ENCODE measurements at regions not wholly inside any gene's neighbourhood (a gene's known extent, or its start where the extent isn't known, plus 50 kb on each side); places are given as distances from the start of the nearest gene placed in this dataset.
A peak's percentile ranks its signal among the peaks of the same experiment; 100 is the strongest.
"Not testable (repeated sequence)": the region's sequence is repeated elsewhere in the genome, so short reads cannot be mapped to it uniquely, and the experiment has no call there.

DNA sequence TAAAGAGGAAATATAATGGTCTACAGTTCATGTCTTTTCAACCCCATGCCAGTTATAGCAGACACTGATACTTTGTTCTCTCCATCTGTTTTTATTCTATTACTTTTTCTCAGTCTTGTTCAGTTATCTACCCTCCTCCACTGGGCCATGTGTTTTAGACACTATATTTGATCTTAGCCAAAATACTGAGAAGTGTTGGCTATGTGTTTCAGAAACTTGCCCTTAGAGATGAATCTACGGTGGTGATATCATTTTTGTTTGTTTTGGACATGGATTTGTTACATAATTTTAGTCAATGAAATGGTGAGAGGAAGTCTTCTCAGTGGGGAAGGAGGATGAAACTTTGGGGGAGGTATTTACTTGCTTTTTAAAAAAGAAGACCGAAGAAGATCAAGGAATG is 211.5 kb upstream of the DDX53 start:
- no peak for DNase-seq (ENCODE audit: low read depth)

DNA sequence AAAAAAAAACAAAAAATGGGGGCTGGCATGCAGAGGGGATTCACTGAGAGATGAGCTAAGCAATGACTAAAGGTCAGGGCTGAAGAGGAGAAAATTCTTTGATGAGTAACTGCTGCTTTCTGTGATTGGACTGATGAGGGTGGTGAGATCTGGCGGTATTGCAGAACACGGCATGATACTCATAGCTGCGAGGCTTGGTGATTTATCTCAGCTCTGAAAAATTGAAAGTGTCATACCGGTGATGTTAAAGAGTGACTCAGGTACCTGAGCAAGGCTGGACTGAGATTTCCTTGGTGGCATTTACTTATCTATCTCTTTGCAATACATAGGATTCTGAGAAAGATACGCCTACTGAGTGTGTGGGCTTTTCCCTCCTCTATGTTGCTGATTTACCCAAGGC is 204.1 kb upstream of the DDX53 start:
- DNase-seq (ENCODE audit: low read depth), result no peak

GRCh38 chrX:22800360-22800759 is 199.4 kb upstream of the DDX53 start:
- DNase-seq (ENCODE audit: low read depth), result peak; percentile 87

DNA sequence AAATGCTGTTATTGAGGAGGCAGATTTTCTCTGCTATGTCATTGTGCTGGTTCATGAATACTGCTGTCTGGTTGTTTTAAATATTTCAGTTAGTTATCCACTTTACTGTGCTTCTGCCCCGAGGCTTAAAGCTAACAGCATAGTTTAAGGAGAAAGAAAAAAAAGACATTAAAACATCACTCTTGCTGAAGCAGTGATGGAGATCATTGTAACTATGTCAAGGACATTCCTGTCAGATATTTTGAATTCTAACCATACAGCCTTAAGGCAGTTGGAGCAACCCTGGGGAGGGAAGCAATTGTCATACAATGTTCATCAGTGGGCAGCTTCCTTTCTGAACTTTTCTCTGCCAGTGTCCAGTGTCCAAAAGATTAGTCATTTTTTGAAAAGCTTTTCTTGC is 199.0 kb upstream of the DDX53 start:
- peak; percentile 47 for DNase-seq (ENCODE audit: low read depth)

DNA sequence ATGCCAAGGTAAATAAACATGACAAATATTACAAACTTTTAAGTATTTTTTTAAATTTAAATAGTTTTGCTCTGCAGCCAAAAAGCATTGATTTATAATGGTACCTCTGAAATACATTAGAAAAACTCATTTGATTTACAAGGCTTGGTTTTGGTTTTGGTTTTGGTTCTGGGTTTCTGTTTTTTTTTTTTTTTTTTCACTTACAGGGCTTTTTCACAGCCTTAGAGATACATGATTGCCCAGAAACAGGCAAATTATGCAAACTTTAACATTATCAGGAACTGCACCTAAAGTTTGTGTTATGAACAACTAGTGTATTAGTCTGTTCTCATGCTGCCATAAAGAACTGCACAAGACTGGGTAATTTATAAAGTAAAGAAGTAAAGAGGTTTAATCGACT is 196.4 kb upstream of the DDX53 start:
- DNase-seq (ENCODE audit: low read depth), result no peak

DNA sequence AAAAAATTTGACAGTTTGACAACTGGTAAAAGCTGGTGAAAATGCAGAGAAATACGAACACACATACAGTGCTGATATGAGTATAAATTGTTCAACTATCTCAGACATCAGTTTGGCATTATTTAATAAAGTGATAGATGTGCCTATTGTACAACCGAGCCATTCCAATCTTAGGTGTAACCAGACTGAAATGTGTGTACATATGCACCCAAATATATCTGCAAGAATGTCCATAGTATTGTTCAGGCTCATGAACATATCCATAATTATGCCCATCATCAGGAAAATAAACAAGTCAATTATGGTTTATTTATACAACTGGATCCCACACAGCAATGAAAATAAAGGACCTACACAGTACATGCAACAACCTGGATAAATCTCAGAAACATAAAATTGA is 188.9 kb upstream of the DDX53 start:
- no peak for DNase-seq (ENCODE audit: low read depth)

- DNase-seq (ENCODE audit: low read depth), result peak; percentile 13
Measured at GRCh38 chrX:22818061-22818460, 181.7 kb upstream of the DDX53 start.

DNA sequence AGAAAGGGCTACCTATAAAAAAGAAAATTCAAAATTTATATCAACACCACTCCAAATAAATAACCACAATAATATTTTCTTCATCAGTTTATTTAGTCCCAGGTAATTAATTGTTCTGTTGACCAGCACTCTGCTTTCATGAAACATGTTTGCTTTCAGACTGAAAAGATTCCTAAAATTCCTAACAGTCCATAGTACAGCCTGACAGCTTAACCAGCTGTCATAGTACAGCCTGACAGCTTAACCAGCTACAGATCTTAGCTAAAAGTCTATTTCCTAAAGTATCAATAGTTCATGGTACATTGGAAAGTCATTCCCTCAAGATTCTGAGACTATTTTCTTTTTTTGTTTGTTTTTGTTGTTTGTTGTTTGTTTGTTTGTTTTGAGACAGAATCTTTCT is 144.1 kb upstream of the DDX53 start:
- DNase-seq (ENCODE audit: low read depth), result no peak

DNA sequence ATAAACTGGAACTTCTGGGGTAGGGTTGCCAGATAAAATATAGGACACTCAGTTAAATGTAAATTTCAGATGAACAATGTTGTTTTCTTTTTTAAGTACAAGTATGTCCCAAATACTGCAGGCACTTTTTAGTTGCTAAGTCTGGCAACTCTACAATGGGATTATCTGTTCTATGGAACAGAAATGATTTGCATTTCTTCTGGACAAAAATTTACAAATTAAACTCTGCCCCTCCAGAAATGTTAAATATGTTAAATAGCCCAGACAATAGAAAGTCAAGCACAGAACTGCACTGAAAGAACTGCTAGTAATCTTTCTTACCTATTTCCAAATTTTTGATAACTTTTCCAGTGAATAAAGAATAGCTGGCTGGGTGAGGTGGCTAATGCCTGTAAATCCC is 140.1 kb upstream of the DDX53 start:
- no peak for DNase-seq (ENCODE audit: low read depth)

- DNase-seq (ENCODE audit: low read depth), result not testable (repeated sequence)
Measured at GRCh38 chrX:22866801-22867200, 133.0 kb upstream of the DDX53 start.

DNA sequence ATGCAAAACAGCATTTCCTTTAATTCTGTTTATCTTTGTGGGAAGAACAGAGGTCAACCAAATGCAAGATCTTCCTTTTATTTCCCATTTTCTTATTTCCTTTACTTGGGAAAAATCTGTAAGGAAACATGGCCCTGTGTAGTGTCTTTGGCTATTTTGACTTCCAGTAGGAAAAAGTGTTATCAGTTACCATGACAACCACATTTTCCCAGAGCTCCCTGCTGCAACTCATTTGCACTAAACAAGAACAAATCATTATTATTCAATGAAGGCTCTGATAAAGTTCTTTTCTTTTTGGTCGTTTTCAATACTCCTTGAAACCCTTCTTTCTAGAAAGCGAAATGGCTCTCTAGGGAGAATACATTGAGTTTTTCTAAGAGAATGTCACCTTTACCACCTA is 117.2 kb upstream of the DDX53 start:
- no peak for DNase-seq (ENCODE audit: low read depth)

- DNase-seq (ENCODE audit: low read depth), result no peak
Measured at GRCh38 chrX:22889819-22890218, 109.9 kb upstream of the DDX53 start.

DNA sequence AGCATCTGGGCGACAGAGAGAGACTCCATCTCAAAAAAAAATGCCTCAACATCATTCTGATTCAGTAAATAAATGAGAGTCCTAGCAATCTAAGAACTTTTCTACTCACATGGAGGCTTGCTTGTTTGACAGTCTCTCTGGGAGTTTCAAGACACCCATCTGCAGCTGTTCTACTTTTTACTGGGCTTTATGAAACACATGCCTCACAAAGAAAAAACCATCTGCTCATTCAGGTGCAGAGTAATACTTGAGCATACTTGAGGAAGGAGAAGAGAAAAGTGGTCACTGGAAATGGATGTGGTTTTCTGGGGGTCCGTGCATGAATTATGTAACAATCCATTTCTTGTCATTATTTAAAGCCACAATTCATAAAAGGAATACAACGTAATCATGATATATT is 87.1 kb upstream of the DDX53 start:
- peak; percentile 41 for DNase-seq (ENCODE audit: low read depth)

DNA sequence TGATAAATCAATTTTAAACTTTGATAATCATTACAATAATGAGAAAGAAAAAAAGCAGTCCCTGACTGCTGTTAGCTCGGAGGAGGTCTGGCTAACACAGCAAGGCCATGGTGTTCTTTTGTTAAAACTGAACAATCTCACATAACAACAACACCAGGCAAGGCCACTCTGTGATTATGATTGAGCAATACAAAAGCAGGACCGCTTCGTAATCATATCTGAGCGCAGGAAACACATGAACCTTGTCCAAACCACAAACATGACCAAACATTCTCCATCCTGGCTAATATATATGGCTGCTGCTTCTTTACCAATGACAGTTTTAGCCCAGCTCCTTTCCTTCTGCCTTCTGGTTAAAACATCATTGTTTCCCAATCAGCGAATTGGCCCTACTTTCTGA is 76.8 kb upstream of the DDX53 start:
- DNase-seq (ENCODE audit: low read depth), result peak; percentile 64

DNA sequence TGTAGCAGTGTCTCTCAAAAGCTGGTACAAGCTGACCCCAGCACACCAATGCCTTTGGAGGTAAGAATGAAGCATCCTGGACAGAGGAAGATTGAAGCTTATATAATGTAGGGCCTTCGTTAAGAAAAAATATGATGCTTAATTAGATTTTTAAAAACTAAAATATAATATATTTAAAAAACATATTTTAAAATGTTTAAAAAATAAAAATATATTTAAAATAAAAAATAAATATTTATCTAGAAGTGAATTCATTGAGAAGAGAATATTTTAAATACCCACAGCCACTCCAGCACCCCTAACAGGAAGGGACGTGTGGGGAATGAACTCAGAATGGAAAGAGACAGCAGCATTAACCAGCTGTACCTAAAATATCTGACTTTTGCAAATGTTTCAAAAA is 65.1 kb upstream of the DDX53 start:
- DNase-seq (ENCODE audit: low read depth), result no peak

DNA sequence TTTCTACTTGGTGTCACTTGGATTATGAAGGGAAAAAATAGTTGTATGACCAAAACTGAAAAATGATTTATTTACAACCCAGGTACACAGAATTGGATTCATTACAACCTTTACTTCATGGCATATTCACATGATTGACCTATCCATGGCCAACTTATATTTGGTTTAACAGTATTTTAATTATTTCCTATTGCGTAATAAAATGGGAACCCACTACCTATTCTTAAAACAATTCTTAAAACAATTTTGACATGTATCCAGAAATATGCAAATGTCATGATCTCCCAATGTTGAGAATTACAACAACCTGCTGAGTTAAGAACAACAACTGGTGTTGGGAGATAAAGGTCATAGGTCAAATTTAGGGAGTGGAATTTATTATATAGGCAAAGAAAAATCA is 54.8 kb upstream of the DDX53 start:
- DNase-seq (ENCODE audit: low read depth), result no peak
